Heart left ventricle (tissue), 13 donors: ENCODE measurements at regions not wholly inside any gene's neighbourhood (a gene's known extent, or its start where the extent isn't known, plus 50 kb on each side); places are given as distances from the start of the nearest gene placed in this dataset.

ENCODE experiments used
- CTCF ChIP-seq, 12 donors: fragments of 200-600 bp; sonication (generic) in 4 of 12; IDR thresholded peaks; one replicate each; pipeline versions ENCODE4 v1.5.0 to v1.8.0; 2018 to 2022; ENCODE audit warnings: antibody characterized with exemption in 12 of 12, mild to moderate bottlenecking in 5 of 12
- POLR2A ChIP-seq, 2 donors: fragments of 450-650 bp; IDR thresholded peaks; one replicate each; pipeline ENCODE4 v1.6.1; 2017; ENCODE audit warnings: antibody characterized with exemption in 2 of 2, mild to moderate bottlenecking in 2 of 2, moderate library complexity in 2 of 2
- donor health status: ischemic (EF 13 %, LVEDD 7.1; RV severe dilation, severe dysfunction).
- donor health status: DM: no; HTN: yes; CAD: no.
- donor health status: DM: no; HTN: no; CAD: no.
- donor health status: ischemic (EF 25% LVEDD 6.9; RV normal size, moderate dysfunction).
- donor health status: ischemic (EF 25% LVEDD 5.7; RV mildly dilated, moderate dysfunction).
- donor health status: ischemic (EF 35%, LVEDD 5.7; RV mildly dilated, moderate dysfunction).
- donor health status: nonischemic (EF 11% LVEDD 7.7; RV severe dilation, severe dysfunction).
- donor health status: DM: yes; HTN: yes; CAD: no.
- donor health status: PGD.
- donor health status: ischemic (EF 29% LVEDD 5.4; RV normal size, mild dysfunction).
- donor health status: nonischemic (EF 23%, LVEDD 6.1; RV moderate dilation, normal function).

GRCh38 chr17:27985736-27986399 is 56.6 kb upstream of the NLK start:
- TF ChIP-seq CTCF (IDR thresholded peaks at IDR 0.05) (no peak), POLR2A (IDR thresholded peaks at IDR 0.05) (no peak)
